ENCODE measurements at regions not wholly inside any gene's neighbourhood (a gene's known extent, or its start where the extent isn't known, plus 50 kb on each side); places are given as distances from the start of the nearest gene placed in this dataset.

- DNase-seq (no peak), ATAC-seq (ENCODE audit: insufficient read depth, low read depth) (no peak)
- peaks cover 18% of the 10 kb centered on the region for H3K9me3 ChIP-seq (ENCODE audit: insufficient read depth, low read length, severe bottlenecking)
- no peaks in the 10 kb centered on the region for H3K27me3 ChIP-seq (ENCODE audit: insufficient read depth, low read length, poor library complexity)
- no peaks in the 10 kb centered on the region for H3K36me3 ChIP-seq (ENCODE audit: insufficient read depth, low read length)
- H3K4me2 ChIP-seq (ENCODE audit: insufficient read depth, low read length): no peak overlapping the region
- TF ChIP-seq, protein P1, sequence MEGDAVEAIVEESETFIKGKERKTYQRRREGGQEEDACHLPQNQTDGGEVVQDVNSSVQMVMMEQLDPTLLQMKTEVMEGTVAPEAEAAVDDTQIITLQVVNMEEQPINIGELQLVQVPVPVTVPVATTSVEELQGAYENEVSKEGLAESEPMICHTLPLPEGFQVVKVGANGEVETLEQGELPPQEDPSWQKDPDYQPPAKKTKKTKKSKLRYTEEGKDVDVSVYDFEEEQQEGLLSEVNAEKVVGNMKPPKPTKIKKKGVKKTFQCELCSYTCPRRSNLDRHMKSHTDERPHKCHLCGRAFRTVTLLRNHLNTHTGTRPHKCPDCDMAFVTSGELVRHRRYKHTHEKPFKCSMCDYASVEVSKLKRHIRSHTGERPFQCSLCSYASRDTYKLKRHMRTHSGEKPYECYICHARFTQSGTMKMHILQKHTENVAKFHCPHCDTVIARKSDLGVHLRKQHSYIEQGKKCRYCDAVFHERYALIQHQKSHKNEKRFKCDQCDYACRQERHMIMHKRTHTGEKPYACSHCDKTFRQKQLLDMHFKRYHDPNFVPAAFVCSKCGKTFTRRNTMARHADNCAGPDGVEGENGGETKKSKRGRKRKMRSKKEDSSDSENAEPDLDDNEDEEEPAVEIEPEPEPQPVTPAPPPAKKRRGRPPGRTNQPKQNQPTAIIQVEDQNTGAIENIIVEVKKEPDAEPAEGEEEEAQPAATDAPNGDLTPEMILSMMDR (IDR thresholded peaks at IDR 0.05; ENCODE audit: borderline replicate concordance, extremely low read depth, low read length, poor library complexity, severe bottlenecking): no peak
- TF ChIP-seq EZH2 (IDR thresholded peaks at IDR 0.05; ENCODE audit: borderline replicate concordance, low read depth, low read length, severe bottlenecking): no peak
- H2AFZ ChIP-seq (ENCODE audit: low read depth, low read length): no peak overlapping the region
- H3K79me2 ChIP-seq (ENCODE audit: insufficient read depth, low read length): no peaks in the 10 kb centered on the region
- no peaks in the 10 kb centered on the region for H4K20me1 ChIP-seq (ENCODE audit: insufficient read depth, low read length)
- H3K9ac ChIP-seq (ENCODE audit: low read depth, low read length): no peak overlapping the region
- no peak overlapping the region for H3K27ac ChIP-seq (ENCODE audit: low read length)
- H3K4me3 ChIP-seq (ENCODE audit: low read depth in 1 of 2, low read length in 2 of 2): no peak overlapping the region
- H3K4me1 ChIP-seq (ENCODE audit: insufficient read depth, low read length): no peaks in the 10 kb centered on the region
Measured at GRCh38 chr4:132062611-132063239, 1086.4 kb upstream of the PCDH10 start.

DNA sequence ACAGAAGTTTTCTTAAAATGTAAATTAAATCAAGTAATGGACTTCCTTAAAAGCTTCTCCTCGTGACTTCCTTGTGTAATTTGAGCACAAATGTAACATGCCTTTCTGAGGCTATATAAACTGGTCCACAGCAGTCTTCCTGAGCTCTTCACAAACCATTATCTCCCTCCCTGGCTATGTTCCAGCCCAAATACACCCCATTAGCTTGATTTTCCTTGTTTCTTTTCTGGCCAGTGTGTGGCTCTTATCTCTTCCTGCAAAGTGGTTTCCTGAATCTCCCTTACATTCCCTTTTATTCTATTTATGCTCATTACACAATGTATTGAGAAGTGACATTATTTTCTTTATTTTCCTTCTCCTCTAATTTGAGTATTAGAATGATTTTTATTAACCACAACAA lies 1085.3 kb upstream of the PCDH10 start:
- TF ChIP-seq EZH2 (IDR thresholded peaks at IDR 0.05; ENCODE audit: borderline replicate concordance, low read depth, low read length, severe bottlenecking): no peak
- TF ChIP-seq, protein P1 (IDR thresholded peaks at IDR 0.05; ENCODE audit: borderline replicate concordance, extremely low read depth, low read length, poor library complexity, severe bottlenecking): no peak
- Histone ChIP-seq H3K27me3 (ENCODE audit: insufficient read depth, low read length, poor library complexity) (no peaks in the 10 kb centered on the region), H3K79me2 (ENCODE audit: insufficient read depth, low read length) (no peaks in the 10 kb centered on the region), H4K20me1 (ENCODE audit: insufficient read depth, low read length) (no peaks in the 10 kb centered on the region), H3K4me2 (ENCODE audit: insufficient read depth, low read length) (no peak overlapping the region), H3K36me3 (ENCODE audit: insufficient read depth, low read length) (no peaks in the 10 kb centered on the region), H3K9ac (ENCODE audit: low read depth, low read length) (no peak overlapping the region), H3K9me3 (ENCODE audit: insufficient read depth, low read length, severe bottlenecking) (peaks cover 8% of the 10 kb centered on the region), H3K4me3 (ENCODE audit: low read depth in 1 of 2, low read length in 2 of 2) (no peak overlapping the region), H3K27ac (ENCODE audit: low read length) (no peak overlapping the region), H3K4me1 (ENCODE audit: insufficient read depth, low read length) (no peaks in the 10 kb centered on the region), H2AFZ (ENCODE audit: low read depth, low read length) (no peak overlapping the region; the same call in 1 of the 2 replicates)
- DNase-seq (no peak), ATAC-seq (ENCODE audit: insufficient read depth, low read depth) (no peak)

DNA sequence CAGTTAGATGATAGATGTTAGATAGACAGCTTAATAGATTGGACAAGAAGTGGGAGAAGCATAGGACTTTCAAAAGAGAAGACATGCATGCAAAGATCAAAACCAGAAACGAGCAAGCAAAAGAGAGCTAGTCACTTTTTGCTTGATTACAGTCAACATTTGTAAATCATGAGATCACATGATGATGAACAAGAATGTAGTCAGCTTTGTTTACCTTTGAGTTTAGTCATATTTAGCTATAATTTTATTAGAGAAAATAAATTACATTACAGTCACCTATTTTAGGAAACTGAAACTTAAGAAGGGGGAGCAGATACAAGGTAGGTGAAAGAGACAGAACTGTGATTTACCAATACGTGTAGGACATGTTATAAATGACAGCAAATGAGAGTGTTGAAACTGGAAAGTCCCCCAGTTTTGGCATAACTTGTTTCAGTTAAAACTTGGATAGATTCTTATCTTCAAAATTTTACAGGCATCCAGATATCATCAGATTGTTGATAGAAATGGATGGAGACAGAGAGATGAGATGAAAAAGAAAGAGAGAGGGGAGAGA lies 1083.1 kb upstream of the PCDH10 start:
- no peaks in the 10 kb centered on the region for H3K27me3 ChIP-seq (ENCODE audit: insufficient read depth, low read length, poor library complexity)
- H2AFZ ChIP-seq (ENCODE audit: low read depth, low read length): no peak overlapping the region
- no peaks in the 10 kb centered on the region for H3K36me3 ChIP-seq (ENCODE audit: insufficient read depth, low read length)
- no peak for DNase-seq
- no peak overlapping the region for H3K9ac ChIP-seq (ENCODE audit: low read depth, low read length)
- no peak for ATAC-seq (ENCODE audit: insufficient read depth, low read depth)
- H3K27ac ChIP-seq (ENCODE audit: low read length): no peak overlapping the region
- TF ChIP-seq, protein P1 (IDR thresholded peaks at IDR 0.05; ENCODE audit: borderline replicate concordance, extremely low read depth, low read length, poor library complexity, severe bottlenecking): no peak
- TF ChIP-seq EZH2 (IDR thresholded peaks at IDR 0.05; ENCODE audit: borderline replicate concordance, low read depth, low read length, severe bottlenecking): no peak
- H3K4me3 ChIP-seq (ENCODE audit: low read depth in 1 of 2, low read length in 2 of 2): no peak overlapping the region
- H4K20me1 ChIP-seq (ENCODE audit: insufficient read depth, low read length): no peaks in the 10 kb centered on the region
- H3K4me2 ChIP-seq (ENCODE audit: insufficient read depth, low read length): no peak overlapping the region
- H3K79me2 ChIP-seq (ENCODE audit: insufficient read depth, low read length): no peaks in the 10 kb centered on the region
- H3K4me1 ChIP-seq (ENCODE audit: insufficient read depth, low read length): no peaks in the 10 kb centered on the region; the same call in 1 of the 2 replicates
- H3K9me3 ChIP-seq (ENCODE audit: insufficient read depth, low read length, severe bottlenecking): peaks cover 4% of the 10 kb centered on the region
